HG02623 (cell line): ENCODE measurements at regions not wholly inside any gene's neighbourhood (a gene's known extent, or its start where the extent isn't known, plus 50 kb on each side); places are given as distances from the start of the nearest gene placed in this dataset.

Experiments
- ATAC-seq: cut with Tn5 transposase; IDR thresholded peaks from one replicate; pipeline ENCODE4 v1.9.1; 2021; ENCODE audit warnings: moderate library complexity; ENCODE audit not compliant: unreplicated experiment

DNA sequence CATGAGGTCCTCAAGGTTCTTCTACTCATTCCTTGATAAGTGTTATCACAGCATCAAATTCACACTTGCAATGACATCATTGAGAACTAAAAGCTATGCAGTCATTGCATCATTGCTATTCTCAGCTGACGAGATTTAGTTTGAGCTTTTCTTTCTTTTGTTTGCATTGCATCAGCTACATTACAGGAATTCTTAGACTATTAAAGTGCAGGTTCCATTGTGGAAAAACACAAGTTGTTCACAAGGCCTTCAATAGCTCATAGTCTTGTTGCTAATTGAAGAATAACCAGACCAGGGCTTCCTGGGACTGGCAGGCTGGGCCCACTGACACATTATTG is 139.3 kb downstream of the CXCL12 start:
- ATAC-seq: no peak

DNA sequence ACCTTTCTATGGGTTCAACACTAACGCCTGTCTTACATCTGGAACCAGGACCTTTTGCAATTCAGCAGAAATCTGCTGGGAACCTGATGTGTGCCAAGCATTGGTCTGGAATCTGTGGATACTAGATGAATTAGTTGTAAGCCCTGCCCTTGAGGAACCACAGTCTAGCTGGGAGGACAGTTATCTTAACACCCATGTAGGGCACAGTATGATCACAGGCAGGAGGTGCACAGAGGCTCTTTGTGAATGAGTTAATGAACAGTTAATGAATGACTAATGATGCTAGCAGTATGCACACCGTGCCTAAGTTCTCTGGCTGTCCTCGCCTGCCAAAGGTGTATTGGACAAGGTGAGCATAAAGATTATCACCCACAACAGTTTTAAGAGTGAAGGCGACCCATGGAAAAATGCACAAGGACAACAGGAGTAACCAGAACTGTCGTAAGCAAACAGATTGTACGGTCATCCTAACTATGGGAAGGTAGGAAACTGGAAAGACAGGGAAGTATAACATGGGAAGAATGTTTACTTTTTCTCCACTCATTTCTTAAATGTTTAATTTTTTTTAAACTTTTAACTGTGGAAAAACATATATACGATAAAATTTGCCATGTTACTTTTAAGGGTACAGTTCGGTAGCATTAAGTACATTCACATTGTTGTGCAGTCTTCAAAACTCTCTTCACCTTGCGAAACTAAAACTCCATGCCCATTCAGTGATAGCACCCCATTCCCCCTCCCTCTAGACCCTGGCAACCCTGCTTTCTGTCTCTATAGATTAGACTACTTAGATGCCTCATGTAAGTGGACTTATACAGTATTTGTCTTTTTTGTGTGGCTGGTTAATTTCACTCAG is 139.9 kb downstream of the CXCL12 start:
- ATAC-seq: no peak

DNA sequence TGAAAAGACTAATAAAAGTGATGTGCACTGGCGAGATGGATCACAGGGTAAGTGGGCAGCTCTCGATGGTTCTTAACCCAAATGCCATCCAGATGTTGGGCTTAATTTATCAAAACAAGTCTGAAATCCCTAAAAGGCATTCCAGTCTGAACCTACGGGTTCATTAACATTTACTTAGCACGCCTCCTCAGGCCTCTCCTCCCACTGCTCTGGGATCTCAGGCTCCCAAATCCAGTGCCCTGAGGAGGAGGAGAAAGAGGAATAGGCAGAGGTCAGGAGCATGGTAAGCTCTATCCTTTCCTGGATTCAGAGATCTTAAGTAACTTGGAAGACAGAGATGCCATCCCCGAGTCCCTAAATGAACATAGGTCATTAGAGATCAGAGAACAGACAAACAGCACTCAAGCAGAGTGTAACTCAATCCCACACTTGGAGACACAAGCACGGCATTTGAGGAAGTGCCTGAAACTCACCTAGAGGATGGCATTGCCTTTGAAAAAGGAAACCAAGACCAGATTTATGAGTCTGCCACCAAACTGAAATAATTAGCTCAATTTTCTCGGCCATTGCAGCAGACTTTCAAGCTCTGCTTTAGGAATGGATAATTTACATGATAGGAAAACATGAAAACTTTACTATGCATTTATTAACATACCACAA is 140.9 kb downstream of the CXCL12 start:
- ATAC-seq: no peak

DNA sequence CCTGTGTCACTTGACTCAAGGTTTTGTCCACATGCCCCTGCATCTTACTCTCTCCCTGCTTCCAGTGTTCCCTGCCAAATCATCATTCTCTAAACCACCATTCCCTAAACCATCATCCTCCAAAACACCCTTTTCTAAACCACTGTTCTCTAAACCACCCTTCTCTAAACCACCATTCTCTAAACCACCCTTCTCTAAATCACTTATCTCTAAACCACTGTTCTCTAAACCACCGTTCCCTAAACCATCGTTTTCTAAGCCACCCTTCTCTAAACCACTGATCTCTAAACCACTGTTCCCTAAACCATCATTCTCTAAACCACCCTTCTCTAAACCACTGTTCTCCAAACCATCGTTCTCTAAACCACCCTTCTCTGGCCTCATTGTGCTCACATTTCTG is 142.1 kb downstream of the CXCL12 start:
- ATAC-seq: no peak

DNA sequence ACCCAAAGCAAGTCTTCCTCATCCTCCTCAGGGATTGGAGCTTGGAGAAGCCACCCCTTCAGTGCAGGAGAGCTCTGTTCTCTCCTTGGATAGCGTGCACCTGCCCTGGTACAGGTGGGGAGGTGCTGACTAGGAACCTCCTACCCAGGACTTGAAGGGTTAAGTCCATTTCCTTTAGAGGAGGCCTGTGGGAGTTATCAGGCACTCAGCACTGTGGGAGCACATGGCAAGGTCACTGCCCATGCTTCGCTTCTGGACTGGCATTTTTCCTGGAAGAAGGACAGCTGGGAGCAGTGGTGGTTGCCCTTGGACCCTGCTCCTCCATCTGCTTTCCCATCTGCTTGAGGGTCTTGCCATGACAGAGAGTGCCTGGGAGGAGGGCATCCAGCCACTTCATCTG is 142.8 kb downstream of the CXCL12 start:
- ATAC-seq: no peak

DNA sequence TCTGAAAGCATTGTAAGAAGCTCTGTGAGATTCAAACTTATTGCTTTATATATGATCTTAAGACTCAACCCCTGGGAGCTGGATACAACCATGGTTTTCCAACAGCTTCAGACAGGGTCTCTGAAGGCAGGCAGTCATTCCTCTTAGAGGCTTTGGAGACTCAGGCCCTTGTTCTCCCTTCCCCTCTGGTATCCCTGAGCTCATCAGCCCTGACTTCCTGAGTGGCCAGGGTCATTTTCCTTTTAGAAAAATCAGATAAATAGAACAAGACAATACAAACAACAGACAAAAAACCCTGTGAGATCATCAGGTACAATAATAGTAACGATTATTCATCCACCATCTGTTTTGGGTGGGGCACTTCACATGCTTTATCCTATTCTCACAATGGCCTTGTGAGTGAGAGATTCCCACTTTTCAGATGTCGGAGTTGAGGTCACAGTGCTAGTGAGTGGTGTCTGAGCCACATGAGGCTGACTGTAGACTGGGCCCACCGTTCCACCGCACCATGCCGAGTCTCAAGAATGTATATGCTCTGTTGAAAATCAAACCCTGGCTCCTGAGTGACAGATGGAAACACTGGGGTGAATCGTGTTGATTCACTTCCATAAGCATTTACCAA is 144.2 kb downstream of the CXCL12 start:
- no peak for ATAC-seq

DNA sequence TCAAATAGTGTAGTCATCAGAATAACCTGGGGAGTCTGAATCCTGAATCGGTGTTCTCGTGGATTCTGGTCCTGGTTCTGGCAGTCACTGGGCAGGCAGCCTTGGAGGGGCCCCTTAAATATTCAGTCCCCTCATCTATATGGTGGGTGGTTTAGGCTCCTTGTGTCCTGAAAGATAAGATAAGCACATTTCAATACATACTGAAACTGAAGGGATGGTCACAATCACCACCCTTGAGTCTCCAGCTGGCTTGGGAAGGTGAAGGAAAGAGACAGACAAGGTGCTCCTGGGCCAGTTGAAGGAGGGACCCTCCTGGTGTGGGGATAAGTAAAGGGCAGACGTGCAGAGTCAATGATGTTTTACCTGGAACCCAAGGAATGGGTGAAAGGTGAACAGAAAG is 146.7 kb downstream of the CXCL12 start:
- ATAC-seq: no peak

DNA sequence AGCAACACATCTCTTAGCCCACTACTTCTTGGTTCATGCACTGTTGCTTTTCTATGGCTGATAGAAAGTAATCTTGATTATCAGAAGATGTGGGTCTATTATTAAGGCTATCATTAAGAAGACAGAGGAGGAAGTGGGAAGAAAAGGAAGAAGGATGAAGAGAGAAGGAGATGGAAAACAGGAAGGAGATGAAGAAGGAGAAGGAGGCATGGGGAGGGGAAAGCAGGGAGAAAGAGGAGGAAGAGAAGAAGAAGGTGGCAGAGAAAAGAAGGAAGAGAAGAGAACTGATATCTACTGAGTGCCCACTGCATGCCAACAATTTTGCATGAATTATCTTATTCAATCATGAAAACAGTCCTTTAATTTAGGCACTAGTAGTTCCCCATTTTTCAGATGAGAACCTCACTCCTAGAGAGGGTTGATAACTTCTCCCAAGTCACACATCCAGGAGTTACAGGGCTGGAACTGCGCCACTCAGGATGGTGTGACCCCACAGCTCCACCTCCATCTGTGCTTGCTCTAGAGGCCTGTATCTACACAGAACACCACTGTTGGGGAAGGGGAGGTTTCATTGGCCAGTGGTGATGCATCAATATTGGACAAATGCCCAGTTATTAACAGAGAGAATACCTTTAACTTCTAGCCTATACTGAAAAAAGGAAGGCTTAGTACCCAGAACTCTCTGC is 147.4 kb downstream of the CXCL12 start:
- ATAC-seq: no peak

DNA sequence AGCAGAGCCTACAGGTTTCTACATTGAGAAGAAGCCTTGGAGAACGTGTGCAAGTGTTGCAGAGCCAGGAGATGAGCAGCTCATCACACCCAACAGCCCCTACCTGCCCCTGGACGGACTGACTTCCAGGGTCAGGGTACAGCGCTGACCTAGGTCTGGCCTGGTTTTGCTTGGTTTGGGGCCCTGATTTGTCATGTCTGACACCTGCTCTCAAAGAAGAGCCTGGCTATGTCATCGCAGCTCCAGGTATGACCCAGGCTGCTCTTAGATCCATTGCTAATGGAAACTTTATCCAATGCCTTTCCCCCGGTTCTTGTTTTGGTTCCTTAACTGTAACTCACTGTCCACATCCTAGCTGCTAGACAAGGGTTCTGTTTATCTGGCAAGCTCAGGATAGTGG is 149.5 kb downstream of the CXCL12 start:
- no peak for ATAC-seq

DNA sequence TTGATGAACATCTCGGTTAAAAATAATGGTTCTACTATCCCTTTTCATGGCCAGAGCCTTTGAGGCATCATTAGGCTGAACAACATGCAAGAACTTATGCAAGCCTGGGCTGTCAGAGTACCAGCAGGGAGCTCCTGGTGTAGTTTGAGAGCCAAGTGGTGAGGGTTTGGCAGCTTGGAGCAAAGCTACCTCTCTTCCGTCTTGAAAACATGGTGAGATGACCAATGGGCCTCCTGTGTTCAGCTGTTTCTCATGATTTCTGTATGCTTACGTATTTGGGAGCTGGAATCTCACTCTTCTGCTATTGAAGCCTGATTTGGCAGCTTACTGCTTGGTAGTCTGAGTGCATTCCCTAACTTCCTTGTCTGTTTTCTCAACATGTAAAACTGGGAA is 150.4 kb downstream of the CXCL12 start:
- ATAC-seq: no peak

DNA sequence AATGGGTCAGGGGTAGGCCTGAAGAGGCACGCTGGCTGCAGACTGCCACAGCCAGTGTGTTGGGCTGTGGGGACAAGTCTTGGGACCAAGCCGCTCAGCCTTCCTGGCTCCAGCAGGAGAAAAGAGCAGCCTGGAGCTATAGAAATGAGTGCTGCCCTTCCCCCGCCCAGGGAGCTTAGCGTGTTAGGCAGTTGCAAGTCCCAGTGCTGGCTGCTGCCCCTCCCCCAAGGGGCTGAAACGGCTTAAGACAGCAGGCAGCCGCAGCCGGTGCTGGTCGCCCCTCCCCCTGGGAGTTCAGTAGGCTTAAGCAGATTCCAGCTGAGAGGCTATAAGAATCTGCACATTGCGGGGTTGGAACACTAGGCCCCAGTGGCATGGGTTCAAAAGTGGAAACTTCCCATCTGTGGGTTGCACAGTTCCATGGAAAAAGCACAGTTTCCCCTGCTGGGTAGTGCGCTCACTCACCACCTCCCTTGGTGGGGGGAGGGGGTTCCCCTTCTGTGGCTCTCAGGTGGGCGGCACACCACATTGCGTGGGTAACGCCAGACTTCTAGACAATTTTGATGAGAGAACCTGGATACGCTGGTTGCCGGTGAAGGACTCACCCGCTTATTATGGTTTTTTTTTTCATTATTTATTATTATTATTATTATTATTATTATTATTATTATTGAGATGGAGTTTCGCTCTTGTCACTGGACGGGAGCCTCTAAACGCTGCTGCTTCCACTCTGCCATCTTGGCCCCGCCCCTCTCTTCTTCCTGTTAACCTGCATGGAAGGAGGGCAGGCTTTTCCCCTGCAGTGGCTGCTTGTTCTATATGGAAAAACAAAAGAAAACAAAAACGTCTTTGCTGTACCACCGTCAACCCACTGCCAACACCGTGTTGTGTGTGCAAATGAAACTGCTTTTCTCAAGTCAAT is 151.1 kb downstream of the CXCL12 start:
- no peak for ATAC-seq

DNA sequence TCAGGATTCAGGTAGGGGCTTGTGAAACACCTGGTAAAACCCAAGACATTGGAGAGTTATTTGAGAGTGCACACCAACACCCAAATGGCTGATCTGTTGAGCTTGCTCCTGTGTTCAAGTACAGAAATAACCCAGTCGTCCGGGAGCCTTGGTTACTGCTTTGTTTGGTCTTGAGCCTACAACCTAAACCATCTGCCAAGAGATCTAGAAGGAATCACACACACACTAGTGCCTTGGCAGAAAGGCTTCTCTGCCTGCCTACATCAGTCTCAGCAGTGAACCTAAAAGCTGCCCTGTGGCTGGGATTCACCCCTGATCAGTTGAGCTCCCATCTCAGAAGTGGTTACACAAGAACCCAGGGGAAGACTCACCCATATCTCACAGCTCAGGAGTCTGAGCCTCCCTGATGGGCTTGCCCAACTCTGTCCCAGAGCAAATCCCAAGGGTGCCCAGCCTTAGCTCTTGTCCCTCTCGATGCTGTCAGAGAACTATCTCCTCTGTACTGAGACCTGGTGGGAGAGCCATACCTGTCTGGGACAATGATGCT is 167.6 kb downstream of the CXCL12 start:
- no peak for ATAC-seq

DNA sequence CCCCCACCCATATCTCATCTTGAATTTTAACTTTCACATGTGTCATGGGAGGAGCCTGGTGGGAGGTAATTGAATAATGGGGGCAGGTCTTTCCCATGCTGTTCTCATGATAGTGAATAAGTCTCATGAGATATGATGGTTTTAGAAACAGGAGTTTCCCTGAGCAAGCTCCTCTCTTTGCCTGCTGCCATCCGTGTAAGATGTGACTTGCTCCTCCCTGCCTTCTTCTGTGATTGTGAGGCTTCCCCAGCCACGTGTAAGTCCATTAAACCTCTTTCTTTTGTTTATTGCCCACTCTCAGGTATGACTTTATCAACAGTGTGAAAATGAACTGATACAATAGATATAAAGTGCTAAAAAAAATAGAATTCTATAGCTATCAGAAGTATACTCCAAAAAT is 168.8 kb downstream of the CXCL12 start:
- no peak for ATAC-seq

DNA sequence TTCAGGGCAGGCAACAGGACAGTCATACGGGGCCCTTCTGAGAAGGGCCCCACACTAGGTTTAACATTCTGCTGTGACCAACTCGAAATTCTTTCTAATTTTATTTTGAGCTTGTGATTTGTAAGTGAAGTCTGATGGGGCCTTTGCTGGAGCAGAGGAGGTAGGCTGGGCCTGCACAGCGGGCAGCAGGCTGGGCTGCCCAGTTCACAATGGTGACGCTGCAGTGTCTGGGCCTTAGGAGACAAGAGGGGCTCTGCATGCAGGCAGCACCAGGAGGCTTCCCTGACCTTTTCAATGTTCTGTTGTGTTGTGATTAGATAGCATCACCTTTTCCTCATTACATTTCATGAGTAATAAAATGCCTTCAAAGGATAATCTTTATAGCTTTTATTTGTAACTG is 175.1 kb downstream of the CXCL12 start:
- no peak for ATAC-seq

DNA sequence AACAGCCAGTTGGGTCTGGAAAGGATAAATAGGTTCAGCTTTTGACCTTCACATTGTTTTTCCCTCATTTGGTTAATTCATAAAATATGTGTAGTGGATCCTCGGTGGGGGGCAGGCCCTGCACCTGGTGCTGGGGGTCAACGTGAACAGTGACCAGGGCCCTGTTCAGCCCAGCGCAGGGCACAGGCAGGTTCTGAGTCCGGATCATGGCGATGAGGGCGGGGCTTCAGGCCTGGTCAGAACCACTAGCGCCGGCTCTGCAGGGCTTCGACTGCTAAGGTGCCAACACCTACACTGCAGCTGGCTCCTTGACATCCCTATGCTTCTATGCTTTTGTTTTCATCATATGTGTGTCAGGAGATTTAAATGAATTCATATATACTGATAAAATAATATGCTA is 177.7 kb downstream of the CXCL12 start:
- ATAC-seq: no peak

DNA sequence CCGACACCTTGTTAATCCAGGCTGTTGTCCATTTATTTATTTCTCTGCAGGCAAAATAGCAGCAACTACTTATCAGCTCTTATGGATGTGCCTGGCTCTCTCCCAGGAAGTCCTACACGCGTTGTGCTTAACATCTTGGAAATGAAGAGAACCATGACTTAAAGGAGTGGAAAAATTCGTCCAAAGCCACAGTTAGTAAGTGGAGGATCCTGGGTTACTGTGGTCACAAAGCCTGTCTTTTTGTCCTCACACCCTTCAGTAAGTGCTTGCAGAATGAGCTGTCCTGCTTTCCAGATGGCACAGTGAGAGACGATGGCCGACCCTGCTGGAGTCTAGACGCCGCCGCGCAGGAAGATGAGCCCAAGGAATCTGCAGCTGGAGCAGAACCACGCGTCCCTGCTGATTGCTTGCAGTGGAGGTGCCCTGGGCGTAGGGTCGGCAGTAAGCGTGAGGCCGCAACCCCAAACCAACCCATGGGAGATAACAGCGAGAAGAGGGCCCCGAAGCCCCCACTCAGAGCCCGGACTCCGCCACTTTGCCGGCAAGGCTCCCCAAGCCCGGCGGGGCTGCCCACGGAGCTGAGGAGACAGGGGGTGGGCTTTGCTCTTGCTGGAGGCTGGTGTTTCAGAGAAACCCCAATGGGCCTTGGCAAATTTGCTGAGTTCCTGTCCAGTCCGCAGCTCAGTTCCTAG is 178.6 kb downstream of the CXCL12 start:
- ATAC-seq: no peak

DNA sequence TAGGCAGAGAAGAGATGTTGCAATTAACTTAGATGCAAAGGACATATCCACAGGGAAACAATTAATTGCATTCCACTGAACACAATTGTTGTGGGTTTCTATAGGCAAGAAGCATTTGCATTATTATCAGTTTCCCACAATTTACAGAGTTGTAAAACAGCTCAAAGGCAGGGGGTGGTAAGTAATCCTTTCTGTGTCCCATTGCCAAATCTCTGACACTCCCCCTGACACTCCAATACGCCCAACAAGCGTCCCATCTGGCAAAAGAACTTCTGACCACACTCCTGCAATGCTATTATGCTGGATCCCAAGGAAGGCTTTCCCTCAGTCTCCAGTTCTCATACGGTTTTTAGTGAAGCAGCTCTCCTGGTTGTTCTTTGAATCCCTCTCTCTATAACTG is 179.8 kb downstream of the CXCL12 start:
- ATAC-seq: no peak

DNA sequence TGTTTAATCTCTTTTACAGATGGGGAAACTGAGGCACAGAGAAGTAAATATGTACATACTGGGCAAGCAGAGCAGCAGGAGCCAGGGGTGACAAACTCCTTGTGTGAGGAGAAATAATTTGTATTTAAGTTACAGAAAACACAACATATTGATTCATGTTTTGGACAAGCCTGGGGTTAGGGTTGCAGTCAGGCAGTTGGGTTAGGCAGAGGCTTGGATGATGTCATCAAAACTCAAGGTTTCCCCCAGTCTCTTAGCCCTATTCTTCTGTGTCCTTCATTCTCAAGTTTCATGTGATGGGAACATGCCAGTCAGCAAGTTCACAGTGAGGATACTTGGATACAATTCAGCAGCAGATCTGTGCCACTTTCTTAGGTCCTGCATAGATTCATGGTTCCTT is 181.4 kb downstream of the CXCL12 start:
- ATAC-seq: no peak

DNA sequence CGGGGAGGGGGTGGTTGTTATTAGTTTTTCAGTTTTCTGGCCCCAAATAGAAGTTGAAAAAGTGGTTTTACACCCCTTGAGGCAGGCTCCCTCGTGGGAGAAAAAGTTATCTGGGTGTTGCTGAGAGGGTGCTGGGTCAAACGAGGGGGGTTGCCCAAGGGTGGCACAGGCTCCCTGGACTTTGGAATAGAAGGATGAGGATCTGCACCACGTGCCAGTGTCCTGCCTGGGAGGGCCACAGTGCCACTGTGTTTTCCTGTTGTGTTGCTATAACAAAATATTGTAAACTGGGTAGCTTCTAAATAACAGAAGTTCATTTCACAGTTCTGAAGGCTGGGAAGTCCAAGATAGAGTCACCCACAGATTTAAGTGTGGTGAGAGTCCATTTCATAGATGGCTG is 181.9 kb downstream of the CXCL12 start:
- ATAC-seq: no peak

DNA sequence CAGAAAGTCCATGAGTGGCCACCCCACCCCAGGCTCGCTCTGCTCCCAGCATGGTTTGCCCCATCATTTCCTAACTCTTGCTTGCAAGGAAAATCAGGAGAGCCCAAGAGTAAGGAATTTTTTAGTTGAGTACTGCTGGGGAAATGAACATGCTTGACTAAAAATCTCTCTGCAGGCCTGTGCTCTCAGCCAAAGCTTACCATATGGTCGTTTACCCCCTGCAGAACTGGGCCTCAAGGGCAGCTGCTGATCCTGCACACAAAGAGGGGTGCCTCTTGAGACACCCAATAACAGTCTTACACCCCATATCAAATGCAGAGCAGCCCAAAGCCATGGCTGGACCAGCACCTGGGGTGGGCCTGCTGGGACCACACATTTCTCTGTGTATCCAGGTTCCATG is 183.2 kb downstream of the CXCL12 start:
- no peak for ATAC-seq
